Keratinocyte (primary cell): ENCODE measurements at regions not wholly inside any gene's neighbourhood (a gene's known extent, or its start where the extent isn't known, plus 50 kb on each side); places are given as distances from the start of the nearest gene placed in this dataset.

Source experiments
- DNase-seq: peaks from one replicate; pipeline ENCODE4 v3.0.0-alpha.2; 2011; ENCODE audit warnings: low read depth, missing footprints, low spot score
- FAIRE-seq: peaks from 2 replicates; lab custom pipeline; 2011; peaks lifted over from hg19 to GRCh38; lab: Jason Lieb, UNC
- H2AFZ ChIP-seq: 2 replicates; pipeline ENCODE4 v1.6.0; 2012; ENCODE audit warnings: low read length, control low read depth, inconsistent platforms; ENCODE audit not compliant: control insufficient read depth
- H3K27ac ChIP-seq: 2 replicates; pipeline ENCODE4 v1.5.1; 2011; ENCODE audit warnings: low read length; ENCODE audit not compliant: control insufficient read depth, insufficient read depth
- H3K27me3 ChIP-seq: 3 replicates; pipeline ENCODE4 v1.6.0; 2011; ENCODE audit warnings: low read length; ENCODE audit not compliant: control insufficient read depth, insufficient read depth; ENCODE audit errors: extremely low read depth
- H3K36me3 ChIP-seq, 2 experiments: 2 replicates in 1 of 2; 3 replicates in 1 of 2; pipeline ENCODE4 v1.5.1; 2011; ENCODE audit warnings: low read length in 2 of 2, mild to moderate bottlenecking in 1 of 2; ENCODE audit not compliant: control insufficient read depth in 2 of 2, insufficient read depth in 2 of 2; ENCODE audit errors: extremely low read depth in 1 of 2
- H3K4me1 ChIP-seq: 3 replicates; pipeline ENCODE4 v1.5.1; 2011; ENCODE audit warnings: low read length; ENCODE audit not compliant: control insufficient read depth, insufficient read depth; ENCODE audit errors: extremely low read depth
- H3K4me2 ChIP-seq: 3 replicates; pipeline ENCODE4 v1.6.0; 2011; ENCODE audit warnings: low read depth, low read length; ENCODE audit not compliant: control insufficient read depth, insufficient read depth; ENCODE audit errors: extremely low read depth
- H3K4me3 ChIP-seq, 3 experiments: fragments of 200-600 bp in 1 of 3; sonication (generic) in 1 of 3; 2 replicates in 2 of 3; 3 replicates in 1 of 3; pipeline ENCODE4 v1.5.1; 2011 to 2016; ENCODE audit warnings: low read length in 3 of 3, mild to moderate bottlenecking in 3 of 3, control low read depth in 2 of 3, inconsistent platforms in 1 of 3, low read depth in 1 of 3, mixed read lengths in 1 of 3, mixed run types in 1 of 3, moderate library complexity in 1 of 3; ENCODE audit not compliant: control insufficient read depth in 2 of 3, insufficient read depth in 2 of 3; ENCODE audit errors: extremely low read depth in 1 of 3
- H3K79me2 ChIP-seq: 2 replicates; pipeline ENCODE4 v1.6.0; 2012; ENCODE audit warnings: low read length; ENCODE audit not compliant: control insufficient read depth, insufficient read depth
- H3K9ac ChIP-seq: 3 replicates; pipeline ENCODE4 v1.6.0; 2011; ENCODE audit warnings: low read length; ENCODE audit not compliant: control insufficient read depth, insufficient read depth; ENCODE audit errors: extremely low read depth
- H3K9me1 ChIP-seq: 3 replicates; pipeline ENCODE4 v1.6.0; 2011; ENCODE audit warnings: low read length; ENCODE audit not compliant: control insufficient read depth, insufficient read depth; ENCODE audit errors: extremely low read depth
- H3K9me3 ChIP-seq: 2 replicates; pipeline ENCODE4 v1.5.1; 2012; ENCODE audit warnings: low read depth, low read length; ENCODE audit not compliant: control insufficient read depth
- H4K20me1 ChIP-seq: 3 replicates; pipeline ENCODE4 v1.6.0; 2011; ENCODE audit warnings: low read length; ENCODE audit not compliant: control insufficient read depth, insufficient read depth; ENCODE audit errors: extremely low read depth
- EZH2 ChIP-seq: IDR thresholded peaks from one replicate; pipeline ENCODE4 v1.6.1; 2012; ENCODE audit warnings: inconsistent platforms, mild to moderate bottlenecking, low read length, moderate library complexity
- dilution Hi-C: fragments of 300-500 bp; cut with MboI; formaldehyde crosslinking; loops from one replicate; pipeline ENCODE4 v1.7.0; 2020; ENCODE audit warnings: low sequenced_read_pairs; ENCODE audit not compliant: extremely low pct_ligation_motif_present
- TF ChIP-seq, protein P1 (sequence below), 3 experiments: IDR thresholded peaks in 1 of 3; conservative IDR thresholded peaks in 1 of 3; optimal IDR thresholded peaks in 1 of 3; 2 replicates in 2 of 3; 3 replicates in 1 of 3; pipeline versions ENCODE3 to v1.5.1; 2011; ENCODE audit warnings: low read length in 3 of 3, mild to moderate bottlenecking in 3 of 3, moderate library complexity in 2 of 3, control low read depth in 1 of 3, inconsistent platforms in 1 of 3; ENCODE audit not compliant: insufficient read depth in 2 of 3; ENCODE audit errors: extremely low read depth in 1 of 3

DNA sequence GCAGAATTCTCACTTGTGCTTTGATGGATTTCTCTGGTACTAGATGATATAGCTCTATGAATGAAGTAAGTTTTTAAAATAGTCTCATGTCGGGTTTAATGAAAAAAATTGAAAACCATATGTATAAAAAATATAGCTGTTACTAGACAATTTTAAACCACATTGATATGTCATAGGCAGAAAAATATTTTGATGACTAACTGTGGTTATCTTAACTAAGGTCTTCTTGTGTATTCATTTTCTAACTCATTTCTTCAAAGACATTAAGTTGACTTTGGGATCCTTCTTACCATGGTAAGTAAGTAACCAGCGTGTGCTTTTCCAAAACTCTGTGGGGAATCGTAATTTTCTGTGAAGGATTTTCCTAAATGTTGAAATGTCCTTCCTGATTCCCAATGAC, 160.9 kb upstream of the COL3A1 start:
- Histone ChIP-seq H3K4me1 (peaks cover 4% of the 10 kb centered on the region), H3K27ac (no peak overlapping the region), H3K79me2 (no peaks in the 10 kb centered on the region), H3K4me3 (no peak overlapping the region), H3K4me2 (no peak overlapping the region), H4K20me1 (no peaks in the 10 kb centered on the region), H3K9me3 (no peaks in the 10 kb centered on the region), H3K9me1 (no peaks in the 10 kb centered on the region), H3K27me3 (no peaks in the 10 kb centered on the region), H2AFZ (no peak overlapping the region), H3K36me3 (no peaks in the 10 kb centered on the region), H3K9ac (no peak overlapping the region)
- FAIRE-seq, result no peak
- TF ChIP-seq, protein P1, sequence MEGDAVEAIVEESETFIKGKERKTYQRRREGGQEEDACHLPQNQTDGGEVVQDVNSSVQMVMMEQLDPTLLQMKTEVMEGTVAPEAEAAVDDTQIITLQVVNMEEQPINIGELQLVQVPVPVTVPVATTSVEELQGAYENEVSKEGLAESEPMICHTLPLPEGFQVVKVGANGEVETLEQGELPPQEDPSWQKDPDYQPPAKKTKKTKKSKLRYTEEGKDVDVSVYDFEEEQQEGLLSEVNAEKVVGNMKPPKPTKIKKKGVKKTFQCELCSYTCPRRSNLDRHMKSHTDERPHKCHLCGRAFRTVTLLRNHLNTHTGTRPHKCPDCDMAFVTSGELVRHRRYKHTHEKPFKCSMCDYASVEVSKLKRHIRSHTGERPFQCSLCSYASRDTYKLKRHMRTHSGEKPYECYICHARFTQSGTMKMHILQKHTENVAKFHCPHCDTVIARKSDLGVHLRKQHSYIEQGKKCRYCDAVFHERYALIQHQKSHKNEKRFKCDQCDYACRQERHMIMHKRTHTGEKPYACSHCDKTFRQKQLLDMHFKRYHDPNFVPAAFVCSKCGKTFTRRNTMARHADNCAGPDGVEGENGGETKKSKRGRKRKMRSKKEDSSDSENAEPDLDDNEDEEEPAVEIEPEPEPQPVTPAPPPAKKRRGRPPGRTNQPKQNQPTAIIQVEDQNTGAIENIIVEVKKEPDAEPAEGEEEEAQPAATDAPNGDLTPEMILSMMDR (optimal IDR thresholded peaks at IDR 0.05 in 1 of 3, IDR thresholded peaks at IDR 0.05 in 1 of 3, conservative IDR thresholded peaks at IDR 0.05 in 1 of 3; ENCODE audit: extremely low read depth in 1 of 3, insufficient read depth in 2 of 3, low read length in 3 of 3), result no peak
- TF ChIP-seq EZH2, result no peak
- no peak for DNase-seq
- dilution Hi-C loops, result no loop called here

DNA sequence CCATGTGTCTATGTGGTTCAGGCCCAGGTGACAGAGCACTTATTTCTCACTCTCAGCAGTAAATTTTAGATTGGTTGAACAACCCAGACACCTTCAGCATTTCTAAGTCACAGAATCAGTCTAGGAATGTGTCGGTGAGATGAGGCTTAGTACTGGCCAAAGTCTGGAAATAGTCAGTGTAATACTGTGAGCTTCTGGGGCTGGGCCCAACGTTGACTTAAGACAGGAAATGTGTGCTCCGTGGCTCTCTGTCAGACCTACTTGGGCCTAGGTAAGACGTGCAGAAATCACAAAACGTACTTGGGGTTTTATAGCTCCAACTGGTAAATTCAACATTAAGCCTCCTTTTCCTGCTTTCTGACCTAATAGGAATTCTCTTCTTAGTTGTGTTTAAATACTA, 160.3 kb upstream of the COL3A1 start:
- H3K79me2 ChIP-seq, result no peaks in the 10 kb centered on the region
- peaks cover 4% of the 10 kb centered on the region for H3K4me1 ChIP-seq
- H3K36me3 ChIP-seq, result no peaks in the 10 kb centered on the region
- no peak overlapping the region for H3K9ac ChIP-seq
- no peak overlapping the region for H2AFZ ChIP-seq
- no peak overlapping the region for H3K4me3 ChIP-seq
- no peaks in the 10 kb centered on the region for H3K9me1 ChIP-seq
- no peaks in the 10 kb centered on the region for H3K27me3 ChIP-seq
- FAIRE-seq, result no peak
- no peak for DNase-seq
- no peak overlapping the region for H3K27ac ChIP-seq
- H4K20me1 ChIP-seq, result no peaks in the 10 kb centered on the region
- dilution Hi-C loops, result no loop called here
- no peaks in the 10 kb centered on the region for H3K9me3 ChIP-seq
- H3K4me2 ChIP-seq, result no peak overlapping the region
- TF ChIP-seq EZH2, result no peak
- TF ChIP-seq, protein P1 (optimal IDR thresholded peaks at IDR 0.05 in 1 of 3, IDR thresholded peaks at IDR 0.05 in 1 of 3, conservative IDR thresholded peaks at IDR 0.05 in 1 of 3; ENCODE audit: extremely low read depth in 1 of 3, insufficient read depth in 2 of 3, low read length in 3 of 3), result no peak
